PC-3 (cell line): ENCODE measurements at regions not wholly inside any gene's neighbourhood (a gene's known extent, or its start where the extent isn't known, plus 50 kb on each side); places are given as distances from the start of the nearest gene placed in this dataset.

Source experiments
- ATAC-seq: fragments of 200-7000 bp; cut with Tn5 transposase; 2 replicates; pipeline ENCODE4 v1.9.1; 2020; ENCODE audit warnings: mild to moderate bottlenecking, moderate library complexity
- BruUV-seq: library from RNA; stranded (reverse); fragments of 400-500 nt; replicated peaks from 2 replicates; lab custom pipeline; 2021; lab: Mats Ljungman, UMichigan
- CTCF ChIA-PET: fragments of 300-600 bp; sonication (Branson Sonifier 250); formaldehyde crosslinking; loops from one replicate; lab custom pipeline; 2022; ENCODE audit warnings: antibody characterized with exemption; lab: Charles Lee
- POLR2A ChIA-PET: fragments of 300-600 bp; sonication (Branson Sonifier 250); formaldehyde crosslinking; loops from one replicate; lab custom pipeline; 2022; ENCODE audit warnings: antibody characterized with exemption; ENCODE audit not compliant: unreplicated experiment; lab: Charles Lee
- DNase-seq: peaks from one replicate; pipeline ENCODE4 v3.0.0-alpha.2; 2015
- H2AFZ ChIP-seq: fragments of 300-600 bp; sonication (generic); 2 replicates; pipeline ENCODE4 v1.6.0; 2016; ENCODE audit warnings: antibody characterized with exemption, low read length
- H3F3A ChIP-seq: fragments of 300-600 bp; sonication (generic); one replicate; pipeline ENCODE4 v1.6.0; 2017; ENCODE audit warnings: antibody characterized with exemption, low read length, control low read depth, mild to moderate bottlenecking; ENCODE audit not compliant: unreplicated experiment
- H3K27ac ChIP-seq: fragments of 300-600 bp; sonication (generic); 2 replicates; pipeline ENCODE4 v1.5.1; 2016; ENCODE audit warnings: mild to moderate bottlenecking, low read length
- H3K27me3 ChIP-seq: fragments of 300-600 bp; sonication (generic); 2 replicates; pipeline ENCODE4 v1.6.1; 2016; ENCODE audit warnings: low read length, mixed read lengths
- H3K36me3 ChIP-seq: fragments of 300-600 bp; sonication (generic); 2 replicates; pipeline ENCODE4 v1.6.1; 2016; ENCODE audit warnings: low read depth, mixed run types, low read length, mixed read lengths
- H3K4me1 ChIP-seq: fragments of 300-600 bp; sonication (generic); 2 replicates; pipeline ENCODE4 v1.5.1; 2016; ENCODE audit warnings: low read length; ENCODE audit not compliant: insufficient read depth
- H3K4me2 ChIP-seq: fragments of 300-600 bp; sonication (generic); 2 replicates; pipeline ENCODE4 v1.6.0; 2016; ENCODE audit warnings: low read length
- H3K4me3 ChIP-seq: fragments of 300-600 bp; sonication (generic); 2 replicates; pipeline ENCODE4 v1.5.1; 2016; ENCODE audit warnings: mild to moderate bottlenecking, low read length, mixed read lengths
- H3K79me2 ChIP-seq: fragments of 300-600 bp; sonication (generic); 2 replicates; pipeline ENCODE4 v1.6.1; 2017; ENCODE audit warnings: low read length, mixed read lengths
- H3K9ac ChIP-seq: fragments of 300-600 bp; sonication (generic); 2 replicates; pipeline ENCODE4 v1.6.0; 2016; ENCODE audit warnings: mild to moderate bottlenecking, low read length
- H3K9me2 ChIP-seq: fragments of 300-600 bp; sonication (generic); replicated peaks from 2 replicates; pipeline ENCODE4 v1.6.1; 2016; ENCODE audit warnings: mixed run types, low read length, mixed read lengths
- H3K9me3 ChIP-seq: fragments of 300-600 bp; sonication (generic); 2 replicates; pipeline ENCODE4 v1.6.1; 2016; ENCODE audit warnings: low read length, mixed read lengths
- H4K20me1 ChIP-seq: fragments of 300-600 bp; sonication (generic); 2 replicates; pipeline ENCODE4 v1.6.1; 2016; ENCODE audit warnings: low read length, mixed read lengths
- CTCF ChIP-seq: fragments of 300-600 bp; sonication (generic); conservative IDR thresholded peaks from 2 replicates; pipeline ENCODE4 v1.5.1; 2017; ENCODE audit warnings: antibody characterized with exemption, low read depth, mild to moderate bottlenecking, low read length
- EZH2 ChIP-seq: fragments of 300-600 bp; sonication (generic); IDR thresholded peaks from one replicate; pipeline ENCODE4 v1.6.1; 2017; ENCODE audit warnings: antibody characterized with exemption, mild to moderate bottlenecking, low read length; ENCODE audit not compliant: unreplicated experiment
- EZH2phosphoT487 ChIP-seq: fragments of 300-600 bp; sonication (generic); IDR thresholded peaks from 2 replicates; pipeline ENCODE4 v1.6.1; 2018; ENCODE audit warnings: mild to moderate bottlenecking, antibody characterized with exemption, low read length, borderline replicate concordance
- intact Hi-C: fragments of 100-400 bp; cut with micrococcal nuclease; formaldehyde crosslinking; loops from 2 replicates; pipeline ENCODE4 v1.9.0; 2023

DNA sequence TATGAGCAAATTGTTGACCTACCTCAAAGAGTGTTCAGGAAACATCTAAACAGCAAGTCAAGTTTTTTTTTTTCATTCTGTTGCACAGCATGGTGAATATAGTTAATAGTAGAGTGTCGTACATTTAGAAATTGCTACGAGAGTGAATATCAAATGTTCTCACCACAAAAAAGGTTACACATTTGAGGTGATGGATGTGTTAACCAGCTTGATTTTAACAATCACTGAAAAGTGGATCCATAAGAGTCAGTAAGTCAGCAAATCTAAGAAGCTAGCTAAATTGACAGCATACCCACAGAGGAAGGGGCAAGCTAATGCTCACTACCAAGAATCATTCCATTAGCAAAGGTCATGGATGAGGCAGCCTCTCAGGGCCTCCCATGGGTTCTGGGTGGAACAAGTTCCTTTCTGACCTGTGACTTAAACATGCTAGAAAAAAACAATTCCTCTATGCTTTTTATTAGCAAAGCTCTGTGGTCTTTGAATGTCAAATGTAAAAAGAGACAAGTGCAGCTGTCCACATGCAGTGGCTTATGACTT lies 235.4 kb upstream of the CCDC179 start:
- no peak overlapping the region for H2AFZ ChIP-seq
- ATAC-seq = no peak
- no peak overlapping the region for H3K4me3 ChIP-seq
- TF ChIP-seq CTCF (no peak), EZH2phosphoT487 (no peak), EZH2 (no peak)
- H3K27ac ChIP-seq = no peak overlapping the region
- no peaks in the 10 kb centered on the region for H3K79me2 ChIP-seq
- H3K4me2 ChIP-seq = no peak overlapping the region
- no peaks in the 10 kb centered on the region for H3F3A ChIP-seq
- H3K36me3 ChIP-seq = no peaks in the 10 kb centered on the region
- no peaks in the 10 kb centered on the region for H3K9me2 ChIP-seq
- no peaks in the 10 kb centered on the region for H4K20me1 ChIP-seq
- no peaks in the 10 kb centered on the region for H3K9me3 ChIP-seq
- intact Hi-C loops = no loop called here
- ChIA-PET CTCF (no interaction called here), POLR2A (interaction anchor here (0.7 kb wide), 1 partner anchor 192 kb away, joined by 4 read pairs; no protein-coding TSS in a partner anchor)
- no peak overlapping the region for H3K9ac ChIP-seq
- H3K4me1 ChIP-seq = no peaks in the 10 kb centered on the region
- DNase-seq = no peak
- no TSS peak for BruUV-seq
- H3K27me3 ChIP-seq = no peaks in the 10 kb centered on the region

DNA sequence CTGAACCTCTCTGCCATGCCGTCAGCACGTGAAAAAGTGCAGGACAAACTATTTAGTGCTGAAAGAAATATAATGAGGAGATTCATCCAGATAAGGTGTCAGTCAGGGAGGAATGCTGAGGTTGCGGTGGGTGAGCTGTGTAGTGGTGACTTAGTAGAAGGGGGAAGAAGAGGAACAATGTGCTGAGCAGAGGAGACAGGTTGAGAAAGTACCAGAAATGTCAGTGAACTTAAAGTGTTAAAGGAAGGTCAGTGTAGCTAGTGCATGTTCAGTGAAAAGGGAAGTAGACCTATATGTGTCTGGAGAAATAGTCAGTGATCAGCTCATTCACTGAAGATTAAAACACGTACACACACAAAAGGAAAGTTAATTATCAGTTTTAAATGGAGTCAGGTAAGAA lies 237.6 kb upstream of the CCDC179 start:
- POLR2A ChIA-PET = no interaction called here
- Histone ChIP-seq H3K4me2 (no peak overlapping the region), H3K36me3 (no peaks in the 10 kb centered on the region), H3K79me2 (no peaks in the 10 kb centered on the region), H3F3A (no peaks in the 10 kb centered on the region), H4K20me1 (no peaks in the 10 kb centered on the region), H3K9me3 (no peaks in the 10 kb centered on the region), H2AFZ (no peak overlapping the region), H3K9me2 (no peaks in the 10 kb centered on the region), H3K27ac (no peak overlapping the region), H3K27me3 (no peaks in the 10 kb centered on the region), H3K4me3 (no peak overlapping the region), H3K4me1 (no peaks in the 10 kb centered on the region), H3K9ac (no peak overlapping the region)
- ATAC-seq = no peak
- CTCF ChIA-PET = no interaction called here
- TF ChIP-seq EZH2 (no peak), CTCF (no peak), EZH2phosphoT487 (no peak)
- intact Hi-C loops = no loop called here
- DNase-seq = no peak
- BruUV-seq = no TSS peak

- no peaks in the 10 kb centered on the region for H3K4me1 ChIP-seq
- no peak overlapping the region for H3K4me3 ChIP-seq
- H3K36me3 ChIP-seq = no peaks in the 10 kb centered on the region
- ChIA-PET CTCF (no interaction called here), POLR2A (no interaction called here)
- no peaks in the 10 kb centered on the region for H3K9me3 ChIP-seq
- no peaks in the 10 kb centered on the region for H3K79me2 ChIP-seq
- H3F3A ChIP-seq = no peaks in the 10 kb centered on the region
- DNase-seq = no peak
- intact Hi-C loops = no loop called here
- H3K4me2 ChIP-seq = no peak overlapping the region
- H3K27ac ChIP-seq = no peak overlapping the region
- TF ChIP-seq CTCF (no peak), EZH2 (no peak), EZH2phosphoT487 (no peak)
- no peaks in the 10 kb centered on the region for H3K9me2 ChIP-seq
- no peaks in the 10 kb centered on the region for H4K20me1 ChIP-seq
- ATAC-seq = no peak
- H3K27me3 ChIP-seq = no peaks in the 10 kb centered on the region
- no peak overlapping the region for H2AFZ ChIP-seq
- BruUV-seq = no TSS peak
- H3K9ac ChIP-seq = no peak overlapping the region
These were observed 239.0 kb upstream of the CCDC179 start for GRCh38 chr11:23099256-23099655.
